K562 (cell line): ENCODE measurements at regions not wholly inside any gene's neighbourhood (a gene's known extent, or its start where the extent isn't known, plus 50 kb on each side); places are given as distances from the start of the nearest gene placed in this dataset.

Source experiments
- ATAC-seq: fragments of 200-7000 bp; cut with Tn5 transposase; 3 replicates; pipeline ENCODE4 v1.9.1; 2020; ENCODE audit warnings: moderate library complexity
- BruUV-seq: library from RNA; stranded (reverse); fragments of 400-500 nt; replicated peaks from 2 replicates; lab custom pipeline; 2021; lab: Mats Ljungman, UMichigan
- CTCF ChIA-PET: fragments of 300-600 bp; formaldehyde crosslinking; extraction: SDS; loops from one replicate; lab custom pipeline; 2021; ENCODE audit warnings: low intra/inter-chr PET ratio; lab: Yijun Ruan, JAX
- POLR2A ChIA-PET: fragments of 300-600, 350-650 bp; sonication (Branson Sonifier 250); formaldehyde crosslinking; extraction: SDS; loops from one replicate; lab custom pipeline; 2021; ENCODE audit warnings: antibody characterized with exemption, inconsistent platforms; lab: Yijun Ruan, JAX
- DNase-seq, 4 experiments: peaks; one replicate each; pipeline versions ENCODE4 v3.0.0 to v3.0.0-alpha.2; 2011 to 2018; ENCODE audit warnings: low spot score in 3 of 4, mixed read lengths in 3 of 4; ENCODE audit errors: extremely low read depth in 1 of 4
- FAIRE-seq: peaks from 2 replicates; lab custom pipeline; 2011; peaks lifted over from hg19 to GRCh38; lab: Jason Lieb, UNC
- H2AFZ ChIP-seq: 2 replicates; pipeline ENCODE4 v1.6.0; 2011; ENCODE audit warnings: low read depth, low read length, control low read depth, inconsistent platforms
- H3K27ac ChIP-seq: fragments of 200-600 bp; 3 replicates; pipeline ENCODE4 v1.8.0; 2011; ENCODE audit warnings: low read depth, mild to moderate bottlenecking, control low read depth, inconsistent platforms, low read length, moderate library complexity, mixed read lengths; ENCODE audit errors: extremely low read depth
- H3K27me3 ChIP-seq, 2 experiments: fragments of 300-600 bp in 1 of 2; 2 replicates in 1 of 2; 3 replicates in 1 of 2; pipeline versions ENCODE4 v1.6.0 to v1.8.0; 2011; ENCODE audit warnings: inconsistent platforms in 2 of 2, low read length in 2 of 2, mild to moderate bottlenecking in 1 of 2, mixed read lengths in 1 of 2, moderate library complexity in 1 of 2; ENCODE audit not compliant: control insufficient read depth in 2 of 2, insufficient read depth in 2 of 2
- H3K36me3 ChIP-seq: fragments of 300-600 bp; 3 replicates; pipeline ENCODE4 v1.8.0; 2011; ENCODE audit warnings: mild to moderate bottlenecking, low read length, inconsistent platforms; ENCODE audit not compliant: control insufficient read depth, insufficient read depth
- H3K4me1 ChIP-seq, 2 experiments: fragments of 200-600 bp in 1 of 2; replicated peaks in 1 of 2; 2 replicates in 1 of 2; 3 replicates in 1 of 2; pipeline versions ENCODE4 v1.5.1 to v1.8.0; 2011; ENCODE audit warnings: inconsistent platforms in 2 of 2, low read length in 2 of 2, mild to moderate bottlenecking in 1 of 2, mixed read lengths in 1 of 2, moderate library complexity in 1 of 2; ENCODE audit not compliant: control insufficient read depth in 2 of 2, insufficient read depth in 2 of 2
- H3K4me2 ChIP-seq: 2 replicates; pipeline ENCODE4 v1.6.1; 2011; ENCODE audit warnings: low read length, control low read depth, inconsistent platforms, mixed read lengths; ENCODE audit not compliant: insufficient read depth
- H3K4me3 ChIP-seq: fragments of 200-600 bp; sonication (generic), shearing (Covaris generic); 2 replicates; pipeline ENCODE4 v1.5.1; 2016; ENCODE audit warnings: control low read depth, inconsistent platforms
- H3K79me2 ChIP-seq: fragments of 200-600 bp; 3 replicates; pipeline ENCODE4 v1.8.0; 2011; ENCODE audit warnings: low read length, inconsistent platforms; ENCODE audit not compliant: control insufficient read depth, insufficient read depth
- H3K9ac ChIP-seq, 2 experiments: 2 replicates each; pipeline versions ENCODE4 v1.6.0 to v1.6.1; 2011; ENCODE audit warnings: low read depth in 2 of 2, low read length in 2 of 2, control low read depth in 1 of 2, inconsistent platforms in 1 of 2, mild to moderate bottlenecking in 1 of 2, mixed read lengths in 1 of 2; ENCODE audit not compliant: insufficient read depth in 1 of 2
- H3K9me1 ChIP-seq: one replicate; pipeline ENCODE4 v1.6.0; 2011; ENCODE audit warnings: inconsistent platforms, mild to moderate bottlenecking, low read length, moderate library complexity; ENCODE audit not compliant: control insufficient read depth, insufficient read depth
- H3K9me3 ChIP-seq: replicated peaks from 2 replicates; pipeline ENCODE4 v1.5.1; 2011; ENCODE audit warnings: low read depth, low read length, inconsistent platforms; ENCODE audit not compliant: control insufficient read depth, insufficient read depth
- H4K20me1 ChIP-seq: replicated peaks from 2 replicates; pipeline ENCODE4 v1.6.1; 2011; ENCODE audit warnings: low read length, inconsistent platforms, mixed read lengths; ENCODE audit not compliant: control insufficient read depth, insufficient read depth
- BCOR ChIP-seq: fragments of 450-650 bp; IDR thresholded peaks from 2 replicates; pipeline ENCODE4 v1.6.1; 2016
- ELK3 ChIP-seq: fragments of 450-650 bp; formaldehyde crosslinking; IDR thresholded peaks from 2 replicates; pipeline ENCODE4 v1.4.0; 2020; ENCODE audit warnings: mild to moderate bottlenecking
- FOXA1 ChIP-seq: fragments of 450-650 bp; IDR thresholded peaks from 2 replicates; pipeline ENCODE4 v1.6.1; 2016; ENCODE audit warnings: mild to moderate bottlenecking, borderline replicate concordance
- FOXJ2 ChIP-seq: fragments of 200-800 bp; sonication (Bioruptor generic); IDR thresholded peaks from 2 replicates; pipeline ENCODE4 v1.6.1; 2016; ENCODE audit warnings: missing genetic modification characterization, missing compliant biosample characterization
- FOXJ3 ChIP-seq: sonication (generic); formaldehyde crosslinking; IDR thresholded peaks from 2 replicates; pipeline ENCODE4 v1.4.0; 2020; ENCODE audit warnings: mild to moderate bottlenecking, missing genetic modification reagents
- FOXO4 ChIP-seq: fragments of 450-650 bp; formaldehyde crosslinking; IDR thresholded peaks from 2 replicates; pipeline ENCODE4 v1.4.0; 2020; ENCODE audit warnings: mild to moderate bottlenecking, moderate library complexity
- RBFOX2 ChIP-seq: fragments of 200-400 bp; formaldehyde crosslinking; IDR thresholded peaks from 2 replicates; pipeline ENCODE4 v1.6.1; 2017; ENCODE audit warnings: low read depth, mild to moderate bottlenecking, low read length, moderate library complexity
- RUNX1 ChIP-seq: sonication (generic); IDR thresholded peaks from 2 replicates; pipeline ENCODE4 v1.6.1; 2016; ENCODE audit warnings: antibody characterized with exemption, low read depth
- SRSF7 ChIP-seq: fragments of 200-400 bp; formaldehyde crosslinking; optimal IDR thresholded peaks from 2 replicates; pipeline ENCODE3; 2017; ENCODE audit warnings: mild to moderate bottlenecking, low read depth, low read length
- ZNF324 ChIP-seq: fragments of 250-450 bp; sonication (Bioruptor Pico); IDR thresholded peaks from 2 replicates; pipeline ENCODE4 v1.4.0; 2020; ENCODE audit warnings: mild to moderate bottlenecking
- ZNF583 ChIP-seq: fragments of 250-450 bp; sonication (Bioruptor Pico); IDR thresholded peaks from 2 replicates; pipeline ENCODE4 v1.4.0; 2020
- WGBS: fragments of 100-300 bp; shearing (Covaris generic); methylation state at CpG from one replicate; pipeline ENCODE4 v1.1.6; 2016; ENCODE audit warnings: low coverage, mixed read lengths; ENCODE audit not compliant: insufficient coverage; ENCODE audit errors: missing lambda C conversion rate; 5-methylcytosine and 5-hydroxymethylcytosine counted together
- in situ Hi-C: fragments of 300-500 bp; cut with MboI; formaldehyde crosslinking; loops from 4 replicates; pipeline ENCODE4 v1.15.0; 2018; ENCODE audit warnings: inconsistent platforms, mixed read lengths
- intact Hi-C: fragments of 100-400 bp; cut with micrococcal nuclease; formaldehyde crosslinking; loops from 2 replicates; pipeline ENCODE4 v1.14.2; 2022
- TF ChIP-seq, protein P1 (sequence below), 2 experiments: fragments of 450-650 bp; IDR thresholded peaks; 2 replicates each; pipeline ENCODE4 v1.6.1; 2016

GRCh38 chr1:172724765-172725613, 66.1 kb downstream of the FASLG start:
- no peak for FAIRE-seq
- in situ Hi-C loops (loop anchor here (5.0 to 25.0 kb wide), 2 partner anchors 273 to 1362 kb away; no protein-coding TSS in a partner anchor), intact Hi-C loops (loop anchor here (5.0 kb wide), 1 partner anchor 723 kb away; no protein-coding TSS in a partner anchor)
- TF ChIP-seq SRSF7, result no peak
- no peak for TF ChIP-seq RBFOX2
- TF ChIP-seq ZNF583, result no peak
- TF ChIP-seq BCOR, result no peak
- no peak for TF ChIP-seq ZNF324
- TF ChIP-seq, protein P1, sequence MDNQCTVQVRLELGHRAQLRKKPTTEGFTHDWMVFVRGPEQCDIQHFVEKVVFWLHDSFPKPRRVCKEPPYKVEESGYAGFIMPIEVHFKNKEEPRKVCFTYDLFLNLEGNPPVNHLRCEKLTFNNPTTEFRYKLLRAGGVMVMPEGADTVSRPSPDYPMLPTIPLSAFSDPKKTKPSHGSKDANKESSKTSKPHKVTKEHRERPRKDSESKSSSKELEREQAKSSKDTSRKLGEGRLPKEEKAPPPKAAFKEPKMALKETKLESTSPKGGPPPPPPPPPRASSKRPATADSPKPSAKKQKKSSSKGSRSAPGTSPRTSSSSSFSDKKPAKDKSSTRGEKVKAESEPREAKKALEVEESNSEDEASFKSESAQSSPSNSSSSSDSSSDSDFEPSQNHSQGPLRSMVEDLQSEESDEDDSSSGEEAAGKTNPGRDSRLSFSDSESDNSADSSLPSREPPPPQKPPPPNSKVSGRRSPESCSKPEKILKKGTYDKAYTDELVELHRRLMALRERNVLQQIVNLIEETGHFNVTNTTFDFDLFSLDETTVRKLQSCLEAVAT (IDR thresholded peaks at IDR 0.05), result no peak
- TF ChIP-seq FOXJ3 (CRISPR knock-in tag), result peak; percentile 63; the same call in 1 of the 2 replicates
- no peak for TF ChIP-seq ELK3 (CRISPR knock-in tag)
- TF ChIP-seq FOXO4 (CRISPR knock-in tag), result no peak
- TF ChIP-seq RUNX1, result no peak
- no peak for TF ChIP-seq FOXA1
- peak; percentile 88 for TF ChIP-seq FOXJ2 (tag)

More at GRCh38 chr1:172724765-172725613, 66.1 kb downstream of the FASLG start:
- ATAC-seq, result peak; percentile 33; the same call in 2 of the 3 replicates
- 14% methylated on average over 2 of the region's 2 CpGs for WGBS
- H3K9me1 ChIP-seq, result no peaks in the 10 kb centered on the region
- no peaks in the 10 kb centered on the region for H3K36me3 ChIP-seq
- H3K79me2 ChIP-seq, result no peaks in the 10 kb centered on the region
- H3K27me3 ChIP-seq, result no peaks in the 10 kb centered on the region
- ChIA-PET CTCF (no interaction called here), POLR2A (no interaction called here)
- no peaks in the 10 kb centered on the region for H3K9me3 ChIP-seq
- H3K4me2 ChIP-seq, result no peak overlapping the region
- H4K20me1 ChIP-seq, result no peaks in the 10 kb centered on the region
- H2AFZ ChIP-seq, result no peak overlapping the region
- no peak overlapping the region for H3K9ac ChIP-seq
- no peak overlapping the region for H3K27ac ChIP-seq
- H3K4me1 ChIP-seq, result no peaks in the 10 kb centered on the region; a peak in 2 of 5 replicates
- H3K4me3 ChIP-seq, result no peak overlapping the region
- DNase-seq, result no peak
- no TSS peak for BruUV-seq
